ENCODE measurements at regions not wholly inside any gene's neighbourhood (a gene's known extent, or its start where the extent isn't known, plus 50 kb on each side); places are given as distances from the start of the nearest gene placed in this dataset.

DNA sequence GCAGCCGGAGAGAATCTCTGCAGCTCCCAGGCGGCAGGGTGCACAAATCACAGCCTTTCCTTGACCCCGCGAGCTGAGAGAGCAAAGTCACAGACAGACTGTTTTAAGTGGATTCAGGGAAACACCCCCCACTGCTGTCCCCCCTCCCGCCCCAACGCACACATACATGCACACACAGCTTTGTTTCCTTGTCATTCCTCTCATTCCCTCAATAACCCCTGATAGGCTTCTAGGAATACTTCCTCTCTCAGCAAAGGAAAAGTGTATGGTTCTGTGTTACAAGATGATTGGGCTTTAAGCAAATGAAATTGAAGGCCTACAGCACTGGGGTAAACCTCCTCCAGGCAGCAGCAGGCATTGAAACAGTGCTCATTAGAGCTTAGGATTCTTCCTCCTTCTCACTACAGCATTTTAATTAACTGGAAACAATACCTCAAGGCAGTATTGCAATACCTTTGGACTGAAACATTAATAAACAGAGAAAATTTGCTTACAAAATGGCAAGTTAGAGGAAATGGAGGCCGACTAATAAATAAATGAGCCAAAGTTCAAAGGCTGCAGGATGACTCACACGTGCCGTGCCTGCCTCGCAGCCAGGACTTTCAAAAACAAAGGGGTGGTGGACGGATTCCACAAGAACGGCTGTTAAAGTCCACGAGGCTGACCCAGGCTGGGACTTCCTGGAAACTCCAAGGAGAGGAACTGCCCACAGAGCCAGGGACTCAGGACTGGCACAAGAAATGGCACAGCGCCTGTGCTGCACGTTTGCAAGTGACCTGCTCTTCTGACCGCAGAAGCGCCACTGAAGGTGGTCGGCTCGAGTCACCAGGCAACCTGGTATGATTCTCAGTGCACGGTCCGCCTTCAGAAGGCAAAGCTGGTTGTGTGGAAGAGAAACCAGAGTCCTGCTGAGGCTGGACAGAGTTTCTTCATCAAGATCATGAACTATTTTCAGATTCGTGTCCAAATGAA is 236.2 kb downstream of the SYK start:
- peak in 1 of 2 donors; percentile 89 for DNase-seq (ENCODE audit: low spot score in 2 of 2)
- 47% methylated on average over 22 of the region's 22 CpGs for WGBS
- TF ChIP-seq EP300 (IDR thresholded peaks at IDR 0.05), result no peak
- TF ChIP-seq POLR2AphosphoS5 (IDR thresholded peaks at IDR 0.05), result peak; percentile 19 to 53 (median 40)

DNA sequence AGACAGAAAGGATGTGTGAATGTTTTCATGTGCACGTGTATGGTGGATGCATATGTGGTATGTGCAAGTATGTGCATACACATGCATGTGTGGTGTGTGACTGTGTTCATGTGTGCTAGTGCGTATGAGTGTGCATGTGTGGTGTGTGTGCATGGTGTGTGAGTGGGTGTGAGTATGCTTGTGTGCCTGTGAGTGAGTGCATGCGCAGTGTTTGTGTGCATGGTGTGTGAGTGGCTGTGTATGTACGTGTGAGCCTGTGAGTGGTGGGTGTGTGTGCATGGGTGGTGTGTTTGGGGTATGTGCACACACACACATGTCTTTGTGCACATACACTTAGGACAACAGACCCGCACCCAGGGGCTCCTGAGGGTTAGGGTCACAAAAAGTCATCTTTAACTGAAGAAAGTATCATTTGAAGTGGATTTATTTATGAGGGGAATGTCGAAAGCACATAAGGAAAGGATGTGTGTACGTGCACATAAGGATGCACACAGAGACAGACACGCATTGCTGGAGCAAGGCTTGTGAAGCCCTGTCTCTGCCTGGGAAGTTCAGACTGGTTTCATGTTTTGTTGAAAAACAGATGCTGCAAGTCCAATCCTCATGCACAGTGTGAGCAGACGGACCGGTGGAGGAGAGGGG is 237.0 kb downstream of the SYK start:
- DNase-seq (ENCODE audit: low spot score in 2 of 2), result peak in 1 of 2 donors; percentile 53
- no peaks in the 10 kb centered on the region for H3K36me3 ChIP-seq
- 86% methylated on average over 10 of the region's 10 CpGs for WGBS
- no peaks in the 10 kb centered on the region for H3K27me3 ChIP-seq
- no peak overlapping the region for H3K4me3 ChIP-seq
- H3K9me3 ChIP-seq, result no peaks in the 10 kb centered on the region
- peak overlapping the region; percentile 65 for H3K27ac ChIP-seq
- TF ChIP-seq POLR2AphosphoS5 (IDR thresholded peaks at IDR 0.05), result no peak
- no peak for TF ChIP-seq EP300 (IDR thresholded peaks at IDR 0.05)
- no peak for TF ChIP-seq POLR2A (IDR thresholded peaks at IDR 0.05)
- peaks cover 37% of the 10 kb centered on the region for H3K4me1 ChIP-seq

More for the DNA sequence above, 236.2 kb downstream of the SYK start:
- Histone ChIP-seq H3K4me1 (peaks cover 32% of the 10 kb centered on the region), H3K36me3 (no peaks in the 10 kb centered on the region), H3K27ac (peak overlapping the region; percentile 65), H3K27me3 (no peaks in the 10 kb centered on the region), H3K4me3 (no peak overlapping the region), H3K9me3 (no peaks in the 10 kb centered on the region)

DNA sequence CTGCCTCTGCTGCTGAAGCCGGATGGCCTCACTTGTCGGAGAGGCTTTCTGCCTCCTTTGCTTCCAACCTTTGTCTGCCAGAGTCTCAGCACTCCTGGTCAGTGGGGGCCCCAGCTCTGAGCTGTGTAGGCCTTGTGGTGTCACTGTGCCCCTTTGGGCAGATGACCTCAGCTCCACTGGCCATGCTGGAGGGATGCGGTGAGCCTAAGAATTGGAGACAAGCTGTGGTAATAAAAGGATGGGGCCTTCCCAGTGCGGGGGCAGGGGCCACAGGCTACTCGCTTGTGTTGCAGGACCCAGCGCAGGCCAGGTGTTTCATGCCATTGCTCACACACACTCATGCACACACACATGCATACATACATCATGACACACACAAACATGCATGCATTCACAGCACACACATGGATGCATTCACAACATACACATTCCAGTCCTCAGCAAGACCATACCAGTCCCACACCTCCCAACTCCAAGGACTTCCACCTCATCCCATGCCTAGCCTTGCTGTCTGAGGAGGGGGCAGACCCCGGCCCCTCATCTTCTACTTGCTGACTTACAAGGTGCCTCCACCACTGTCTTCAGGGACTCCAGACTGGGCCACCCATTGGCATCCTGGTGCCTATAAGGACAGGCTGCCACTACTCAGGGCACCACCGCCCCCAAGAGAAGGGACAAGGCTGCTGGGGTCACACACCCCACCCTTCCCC is 237.7 kb downstream of the SYK start:
- Histone ChIP-seq H3K9me3 (no peaks in the 10 kb centered on the region), H3K4me1 (peaks cover 39% of the 10 kb centered on the region), H3K27me3 (no peaks in the 10 kb centered on the region), H3K4me3 (no peak overlapping the region), H3K36me3 (no peaks in the 10 kb centered on the region), H3K27ac (no peak overlapping the region)
- peak; percentile 55 to 78 for DNase-seq (ENCODE audit: low spot score in 2 of 2)
- 98% methylated on average over 8 of the region's 8 CpGs for WGBS
- TF ChIP-seq, protein P1, sequence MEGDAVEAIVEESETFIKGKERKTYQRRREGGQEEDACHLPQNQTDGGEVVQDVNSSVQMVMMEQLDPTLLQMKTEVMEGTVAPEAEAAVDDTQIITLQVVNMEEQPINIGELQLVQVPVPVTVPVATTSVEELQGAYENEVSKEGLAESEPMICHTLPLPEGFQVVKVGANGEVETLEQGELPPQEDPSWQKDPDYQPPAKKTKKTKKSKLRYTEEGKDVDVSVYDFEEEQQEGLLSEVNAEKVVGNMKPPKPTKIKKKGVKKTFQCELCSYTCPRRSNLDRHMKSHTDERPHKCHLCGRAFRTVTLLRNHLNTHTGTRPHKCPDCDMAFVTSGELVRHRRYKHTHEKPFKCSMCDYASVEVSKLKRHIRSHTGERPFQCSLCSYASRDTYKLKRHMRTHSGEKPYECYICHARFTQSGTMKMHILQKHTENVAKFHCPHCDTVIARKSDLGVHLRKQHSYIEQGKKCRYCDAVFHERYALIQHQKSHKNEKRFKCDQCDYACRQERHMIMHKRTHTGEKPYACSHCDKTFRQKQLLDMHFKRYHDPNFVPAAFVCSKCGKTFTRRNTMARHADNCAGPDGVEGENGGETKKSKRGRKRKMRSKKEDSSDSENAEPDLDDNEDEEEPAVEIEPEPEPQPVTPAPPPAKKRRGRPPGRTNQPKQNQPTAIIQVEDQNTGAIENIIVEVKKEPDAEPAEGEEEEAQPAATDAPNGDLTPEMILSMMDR (IDR thresholded peaks at IDR 0.05), result no peak
- TF ChIP-seq POLR2A (IDR thresholded peaks at IDR 0.05) (no peak), EP300 (IDR thresholded peaks at IDR 0.05) (no peak), POLR2AphosphoS5 (IDR thresholded peaks at IDR 0.05) (no peak)

DNA sequence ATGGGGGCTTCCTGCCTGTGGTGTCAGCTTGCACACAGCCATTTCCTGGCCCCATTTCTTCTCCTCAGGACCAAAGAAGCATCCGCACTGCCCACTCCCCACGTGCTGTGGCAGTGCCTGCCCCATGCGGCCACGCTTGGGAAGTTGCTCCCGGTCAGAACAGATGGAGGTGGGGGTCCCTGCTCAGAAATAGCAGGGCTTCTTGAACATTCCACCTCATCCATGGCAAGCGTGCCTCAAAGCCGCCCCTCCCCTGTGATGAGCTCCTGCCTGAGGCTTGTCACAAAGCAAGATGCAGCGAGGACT is 238.2 kb downstream of the SYK start:
- 96% methylated on average over 8 of the region's 8 CpGs for WGBS
- H3K9me3 ChIP-seq, result no peaks in the 10 kb centered on the region
- DNase-seq (ENCODE audit: low spot score in 2 of 2), result peak; percentile 61 to 69

DNA sequence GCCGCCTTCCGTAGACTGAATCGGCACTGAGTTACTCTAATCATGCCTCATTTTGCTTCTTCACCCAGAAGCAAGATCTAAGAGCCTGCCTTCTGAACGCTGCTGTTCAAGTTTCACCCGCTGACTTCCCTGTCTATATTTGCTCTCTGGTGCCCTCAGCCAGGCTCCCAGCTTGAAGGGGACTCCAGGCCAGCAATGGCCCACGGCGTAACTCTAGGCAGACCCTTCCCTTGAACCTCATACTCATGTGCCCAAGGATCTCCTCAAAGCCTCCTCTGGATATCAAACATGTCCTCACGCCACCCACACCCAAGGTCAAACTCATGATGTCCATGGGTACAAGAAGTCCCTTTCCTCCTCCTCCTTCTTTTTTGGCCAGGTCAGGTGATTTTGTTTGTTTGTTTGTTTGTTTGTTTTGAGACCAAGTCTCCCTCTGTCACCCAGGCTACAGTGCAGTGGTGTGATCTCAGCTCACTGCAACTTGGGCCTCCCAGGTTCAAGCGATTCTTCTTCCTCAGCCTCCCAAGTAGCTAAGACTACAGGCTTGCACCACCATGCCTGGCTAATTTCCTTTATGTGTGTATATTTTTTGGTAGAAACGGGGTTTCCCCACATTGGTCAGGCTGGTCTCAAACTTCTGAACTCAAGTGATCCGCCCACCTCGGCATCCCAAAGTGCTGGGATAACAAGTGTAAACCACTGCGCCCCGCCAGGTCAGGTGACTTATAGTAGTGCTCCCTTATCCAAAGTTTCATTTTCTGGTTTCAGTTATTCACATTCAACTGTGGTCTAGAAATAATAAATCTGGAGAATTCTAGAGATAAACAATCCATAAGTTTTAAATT is 239.0 kb downstream of the SYK start:
- no peak overlapping the region for H3K27ac ChIP-seq
- no peak overlapping the region for H3K4me3 ChIP-seq
- no peaks in the 10 kb centered on the region for H3K36me3 ChIP-seq
- peaks cover 39% of the 10 kb centered on the region for H3K4me1 ChIP-seq
- 97% methylated on average over 14 of the region's 14 CpGs for WGBS
- TF ChIP-seq POLR2AphosphoS5 (IDR thresholded peaks at IDR 0.05) (no peak), EP300 (IDR thresholded peaks at IDR 0.05) (no peak), POLR2A (IDR thresholded peaks at IDR 0.05) (no peak)
- TF ChIP-seq, protein P1 (IDR thresholded peaks at IDR 0.05), result no peak
- peak; percentile 50 to 74 for DNase-seq (ENCODE audit: low spot score in 2 of 2)
- H3K9me3 ChIP-seq, result no peaks in the 10 kb centered on the region
- no peaks in the 10 kb centered on the region for H3K27me3 ChIP-seq

More for the DNA sequence above, 238.2 kb downstream of the SYK start:
- H3K4me1 ChIP-seq, result peaks cover 39% of the 10 kb centered on the region
- no peaks in the 10 kb centered on the region for H3K36me3 ChIP-seq
- H3K27ac ChIP-seq, result no peak overlapping the region
- TF ChIP-seq, protein P1 (IDR thresholded peaks at IDR 0.05), result no peak
- TF ChIP-seq POLR2AphosphoS5 (IDR thresholded peaks at IDR 0.05), result no peak
- TF ChIP-seq POLR2A (IDR thresholded peaks at IDR 0.05), result no peak
- TF ChIP-seq EP300 (IDR thresholded peaks at IDR 0.05), result no peak
- H3K27me3 ChIP-seq, result no peaks in the 10 kb centered on the region
- no peak overlapping the region for H3K4me3 ChIP-seq
